ENCODE measurements at regions not wholly inside any gene's neighbourhood (a gene's known extent, or its start where the extent isn't known, plus 50 kb on each side); places are given as distances from the start of the nearest gene placed in this dataset.

DNA sequence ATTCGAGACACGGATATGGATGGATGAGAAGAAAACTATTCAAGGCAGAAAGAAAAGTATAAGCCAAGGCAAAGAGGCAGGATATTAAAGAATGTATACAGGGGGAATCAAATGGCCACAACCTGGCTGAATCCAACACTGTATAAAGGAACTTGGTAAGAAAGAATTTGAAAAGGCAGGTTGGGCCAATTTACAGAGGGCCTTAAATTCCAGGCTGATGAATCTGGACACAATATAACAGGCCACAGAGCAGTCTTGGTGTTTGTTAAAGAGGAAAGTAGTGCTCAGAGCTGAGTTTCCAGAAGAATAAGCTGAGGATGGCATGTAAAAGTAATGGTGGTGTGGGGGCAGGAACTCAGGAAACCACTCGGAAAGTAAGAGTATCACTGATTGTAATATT is 72.3 kb upstream of the POU2AF2 start:
- TF ChIP-seq, protein P1, sequence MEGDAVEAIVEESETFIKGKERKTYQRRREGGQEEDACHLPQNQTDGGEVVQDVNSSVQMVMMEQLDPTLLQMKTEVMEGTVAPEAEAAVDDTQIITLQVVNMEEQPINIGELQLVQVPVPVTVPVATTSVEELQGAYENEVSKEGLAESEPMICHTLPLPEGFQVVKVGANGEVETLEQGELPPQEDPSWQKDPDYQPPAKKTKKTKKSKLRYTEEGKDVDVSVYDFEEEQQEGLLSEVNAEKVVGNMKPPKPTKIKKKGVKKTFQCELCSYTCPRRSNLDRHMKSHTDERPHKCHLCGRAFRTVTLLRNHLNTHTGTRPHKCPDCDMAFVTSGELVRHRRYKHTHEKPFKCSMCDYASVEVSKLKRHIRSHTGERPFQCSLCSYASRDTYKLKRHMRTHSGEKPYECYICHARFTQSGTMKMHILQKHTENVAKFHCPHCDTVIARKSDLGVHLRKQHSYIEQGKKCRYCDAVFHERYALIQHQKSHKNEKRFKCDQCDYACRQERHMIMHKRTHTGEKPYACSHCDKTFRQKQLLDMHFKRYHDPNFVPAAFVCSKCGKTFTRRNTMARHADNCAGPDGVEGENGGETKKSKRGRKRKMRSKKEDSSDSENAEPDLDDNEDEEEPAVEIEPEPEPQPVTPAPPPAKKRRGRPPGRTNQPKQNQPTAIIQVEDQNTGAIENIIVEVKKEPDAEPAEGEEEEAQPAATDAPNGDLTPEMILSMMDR (IDR thresholded peaks at IDR 0.05) = no peak
- TF ChIP-seq POLR2A (IDR thresholded peaks at IDR 0.05) = no peak
